CD4-positive, alpha-beta T cell treated with Interleukin-10 for 1 hour (primary cell): ENCODE measurements at regions not wholly inside any gene's neighbourhood (a gene's known extent, or its start where the extent isn't known, plus 50 kb on each side); places are given as distances from the start of the nearest gene placed in this dataset.

Source experiments
- DNase-seq: peaks from one replicate; pipeline ENCODE4 v3.0.0-alpha.2; 2020

DNA sequence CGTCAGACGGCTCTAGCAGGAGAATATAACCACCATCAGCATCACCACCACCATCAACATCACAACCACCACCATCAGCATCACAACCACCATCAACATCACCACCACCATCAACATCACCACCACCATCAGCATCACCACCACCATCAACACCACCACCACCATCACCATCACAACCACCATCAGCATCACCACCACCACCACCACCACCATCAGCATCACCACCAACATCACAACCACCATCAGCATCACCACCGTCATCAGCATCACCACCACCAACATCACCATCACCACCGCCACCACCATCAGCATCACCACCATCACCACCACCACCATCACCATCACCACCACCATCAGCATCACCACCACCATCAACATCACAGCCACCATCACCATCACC is 210.7 kb downstream of the C9orf50 start:
- no peak for DNase-seq

DNA sequence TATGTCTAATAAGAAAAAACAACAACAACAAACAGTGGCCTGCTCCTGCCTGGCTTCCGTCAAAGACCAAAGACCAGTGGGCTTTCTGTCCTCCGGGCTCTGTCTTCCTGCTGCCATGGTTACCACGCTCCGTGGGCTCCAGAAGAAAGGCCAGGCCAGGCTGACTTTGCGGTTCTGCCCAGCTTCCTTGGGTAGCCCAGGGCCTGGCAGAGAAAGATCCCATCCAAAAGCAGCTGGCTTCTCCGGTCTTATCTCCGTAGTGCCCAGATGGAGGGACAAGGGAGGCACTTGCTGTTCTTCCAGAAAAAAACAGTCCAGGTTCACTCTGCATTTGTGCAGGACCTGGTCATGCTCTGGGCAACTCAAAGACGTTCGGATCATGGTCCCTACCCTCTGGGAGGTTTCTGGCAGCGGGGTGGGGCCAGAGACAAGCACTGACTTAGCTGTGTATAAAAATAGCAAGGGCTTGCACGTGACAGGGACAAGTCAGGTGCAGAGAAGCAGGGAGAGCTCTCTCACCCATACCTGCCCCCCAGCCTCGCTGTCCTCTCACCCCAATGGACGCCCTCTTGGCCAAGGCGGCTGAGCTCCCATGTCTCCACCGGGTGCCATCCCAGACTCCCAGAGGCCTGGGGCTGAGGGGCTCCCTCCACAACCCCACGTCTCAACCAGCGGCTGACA is 212.2 kb downstream of the C9orf50 start:
- DNase-seq, result no peak

DNA sequence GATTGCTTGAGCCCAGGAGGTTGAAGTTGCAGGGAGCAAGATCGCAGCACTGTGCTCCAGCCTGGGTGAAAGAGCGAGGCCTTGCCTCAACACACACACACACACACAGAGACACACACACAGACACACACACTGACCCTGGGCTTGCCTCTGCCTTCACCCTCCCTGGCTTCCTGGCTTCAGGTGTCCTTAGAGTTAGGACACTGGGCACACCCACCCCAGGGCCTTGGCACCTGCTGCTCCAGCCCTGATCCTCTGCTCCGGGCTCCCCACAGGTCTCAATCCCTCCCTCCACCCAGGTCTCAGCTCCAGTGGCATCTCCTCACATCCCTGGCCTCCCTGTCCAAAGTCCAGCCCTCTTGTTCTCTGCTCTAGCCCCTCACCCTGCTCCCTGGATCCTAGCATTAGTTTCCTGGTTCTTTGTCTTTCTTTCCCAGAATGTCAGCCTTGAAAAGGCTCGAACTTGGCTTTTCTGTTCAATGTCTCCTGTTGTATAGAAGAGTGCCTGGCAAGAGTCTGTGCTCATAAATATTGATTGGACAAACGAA is 212.9 kb downstream of the C9orf50 start:
- no peak for DNase-seq

DNA sequence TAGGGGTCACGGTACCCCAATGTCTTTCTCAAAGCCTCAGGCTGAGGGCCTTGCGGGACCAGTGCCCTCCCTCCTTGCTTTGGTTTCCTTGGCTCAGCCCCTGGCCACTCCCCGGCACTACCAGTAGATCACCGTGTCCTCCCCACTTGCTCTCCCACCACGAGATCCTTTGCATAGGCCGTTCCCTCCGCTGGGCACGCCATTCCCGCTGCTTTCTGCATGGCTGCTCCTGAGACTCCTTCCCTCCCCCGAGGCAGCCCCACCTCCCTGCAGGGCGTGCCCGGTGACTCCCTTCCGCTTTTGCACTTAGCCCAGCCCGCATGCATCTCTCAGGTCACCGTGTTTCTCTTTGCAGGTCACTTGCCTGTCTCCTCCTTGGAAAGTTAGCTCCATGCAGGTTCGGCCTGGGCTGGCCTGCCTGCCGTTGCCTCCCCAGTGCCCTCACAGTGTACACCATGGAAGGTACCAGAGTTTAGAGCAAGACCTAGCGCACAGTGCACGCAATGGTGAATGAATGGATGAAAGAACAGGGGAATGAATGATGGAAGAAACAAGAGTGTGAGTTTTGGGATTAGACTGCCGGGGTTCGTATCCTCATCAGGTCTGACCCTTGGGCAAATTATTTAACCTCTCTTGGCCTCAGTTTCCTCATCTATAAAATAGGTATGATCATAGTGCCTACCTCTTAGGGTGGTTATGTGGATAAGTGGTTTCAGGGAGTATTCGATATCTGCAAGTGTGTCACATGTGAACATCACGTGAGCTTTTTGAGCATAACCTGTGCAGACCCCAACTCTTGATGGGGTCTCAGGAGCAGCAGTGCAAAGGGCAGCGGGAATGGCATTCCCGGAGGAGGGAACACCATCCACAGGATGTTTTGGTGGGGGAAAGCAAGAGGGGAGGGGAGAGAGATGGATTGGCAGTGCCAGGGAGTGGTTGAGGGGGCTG is 214.3 kb downstream of the C9orf50 start:
- DNase-seq, result no peak

DNA sequence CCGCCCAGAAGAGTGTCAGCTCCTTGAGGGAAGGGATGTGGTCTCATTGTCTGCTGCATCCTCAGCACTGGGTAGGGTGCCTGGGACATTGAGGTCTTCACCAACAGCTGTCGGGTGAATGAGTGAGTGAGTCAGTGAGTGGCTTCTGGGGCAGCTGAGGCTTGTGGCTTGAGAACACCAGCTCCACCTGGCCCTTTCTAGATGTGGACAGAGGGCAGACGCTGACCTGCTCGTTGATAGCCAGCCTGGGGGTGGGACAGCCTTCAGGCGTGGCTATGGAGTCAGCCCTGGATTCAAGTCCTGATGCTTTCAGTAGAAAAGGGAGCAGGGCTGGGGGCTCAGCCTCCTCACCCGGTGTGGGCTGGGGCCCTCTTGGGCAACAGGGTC is 215.1 kb downstream of the C9orf50 start:
- no peak for DNase-seq

GRCh38 chr9:129405089-129405826 is 215.6 kb downstream of the C9orf50 start:
- DNase-seq, result no peak

DNA sequence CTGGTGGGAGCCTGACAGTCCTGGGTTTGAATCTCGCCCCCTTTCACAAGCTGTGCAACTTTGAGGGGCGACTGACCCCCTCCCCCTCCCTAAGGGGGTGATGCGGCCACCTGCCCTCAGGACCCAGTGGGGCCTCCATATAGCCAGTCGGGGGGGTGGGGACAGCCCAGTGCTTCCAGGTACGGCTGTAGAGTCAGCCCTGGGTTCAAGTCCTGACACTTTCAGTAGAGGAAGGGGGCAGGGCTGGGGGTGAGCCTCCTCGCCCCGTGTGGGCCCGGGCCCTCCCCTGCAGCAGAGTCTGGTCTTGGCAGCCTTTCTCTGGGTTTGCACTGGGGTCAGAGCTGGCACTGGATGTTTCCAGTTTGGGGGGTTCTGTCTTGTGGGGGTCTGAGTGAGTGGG is 216.3 kb downstream of the C9orf50 start:
- no peak for DNase-seq

DNA sequence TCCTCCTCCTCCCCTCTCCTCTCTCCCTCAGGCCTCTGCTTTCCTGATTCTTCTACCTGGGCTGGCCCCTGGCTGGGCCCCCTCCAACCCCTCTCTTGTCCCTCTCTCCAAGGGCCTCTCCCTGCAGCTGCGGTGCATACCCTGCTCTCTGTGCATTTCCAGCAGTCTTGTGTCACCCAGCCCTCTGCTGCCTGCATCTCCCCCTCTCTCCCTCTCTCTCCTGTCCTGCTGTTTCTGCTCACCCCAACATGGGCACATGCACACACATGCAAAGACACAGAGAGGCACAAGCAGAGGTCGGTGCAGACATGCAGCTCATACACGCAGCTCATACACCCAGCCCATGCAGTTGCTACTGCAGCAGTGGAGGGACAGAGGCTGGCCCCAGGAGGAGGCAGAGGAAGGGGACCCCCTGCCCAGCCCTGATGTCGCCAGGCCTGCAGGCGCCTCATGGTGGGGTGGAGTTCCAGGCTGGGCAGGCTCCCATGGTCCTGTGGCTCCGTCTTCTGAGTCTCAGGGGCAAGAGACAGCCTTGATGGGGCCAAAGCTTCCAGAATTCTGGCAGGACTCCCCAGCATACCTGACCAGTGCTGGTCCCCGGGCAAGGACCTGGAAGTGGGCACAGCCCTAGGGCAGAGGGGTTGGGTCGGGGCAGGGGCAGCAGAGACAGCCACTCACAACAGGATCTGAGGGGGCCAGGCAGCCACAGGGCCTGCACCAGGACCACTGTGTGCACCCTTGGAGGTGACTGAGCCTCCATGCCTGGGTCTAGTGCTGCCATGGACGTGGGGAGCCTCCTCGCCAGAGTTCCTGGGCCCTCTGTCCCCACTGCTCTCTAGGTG is 216.9 kb downstream of the C9orf50 start:
- no peak for DNase-seq

DNA sequence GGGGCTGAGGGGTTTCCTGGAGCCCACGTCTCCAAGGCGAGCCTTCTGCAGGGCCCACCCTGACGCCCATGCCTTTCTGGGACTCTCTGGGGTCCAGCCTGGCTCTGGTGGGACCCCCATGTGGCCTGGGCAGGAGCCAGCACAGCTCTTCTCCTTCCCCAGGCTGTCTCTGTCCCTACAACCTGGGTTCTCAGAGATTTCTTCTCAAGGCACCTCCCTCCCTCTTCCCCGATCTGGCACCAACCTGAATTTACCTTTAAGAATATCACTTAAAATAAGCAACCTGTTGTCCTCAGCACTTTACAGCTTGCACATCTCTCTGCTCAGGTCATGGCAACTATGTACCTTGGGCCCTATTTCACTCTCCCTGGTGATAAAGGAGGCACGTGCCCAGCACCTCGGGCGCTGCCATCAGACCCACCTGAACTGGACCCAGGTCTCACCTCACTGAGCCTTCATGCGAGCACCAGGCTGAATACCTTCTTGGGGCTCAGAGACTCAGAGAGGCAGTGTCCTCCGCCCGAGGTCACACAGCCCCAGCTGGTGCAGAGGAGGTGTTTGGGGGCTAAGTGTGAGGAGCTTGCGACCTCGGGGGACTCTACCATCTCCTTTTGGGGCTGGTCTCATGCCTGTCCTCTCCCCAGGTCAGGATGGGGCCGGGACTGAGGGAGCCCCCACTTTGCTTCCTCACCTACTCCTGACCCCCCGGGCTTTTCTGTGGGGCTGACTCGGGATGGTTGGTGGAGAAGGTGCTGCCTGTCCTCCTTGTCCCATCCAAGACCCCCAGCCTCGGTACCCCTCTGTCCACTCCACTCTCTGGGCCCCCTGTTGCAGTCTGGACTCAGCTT is 217.7 kb downstream of the C9orf50 start:
- no peak for DNase-seq

- DNase-seq, result no peak
Measured at GRCh38 chr9:129402371-129402739, 218.5 kb downstream of the C9orf50 start.

DNA sequence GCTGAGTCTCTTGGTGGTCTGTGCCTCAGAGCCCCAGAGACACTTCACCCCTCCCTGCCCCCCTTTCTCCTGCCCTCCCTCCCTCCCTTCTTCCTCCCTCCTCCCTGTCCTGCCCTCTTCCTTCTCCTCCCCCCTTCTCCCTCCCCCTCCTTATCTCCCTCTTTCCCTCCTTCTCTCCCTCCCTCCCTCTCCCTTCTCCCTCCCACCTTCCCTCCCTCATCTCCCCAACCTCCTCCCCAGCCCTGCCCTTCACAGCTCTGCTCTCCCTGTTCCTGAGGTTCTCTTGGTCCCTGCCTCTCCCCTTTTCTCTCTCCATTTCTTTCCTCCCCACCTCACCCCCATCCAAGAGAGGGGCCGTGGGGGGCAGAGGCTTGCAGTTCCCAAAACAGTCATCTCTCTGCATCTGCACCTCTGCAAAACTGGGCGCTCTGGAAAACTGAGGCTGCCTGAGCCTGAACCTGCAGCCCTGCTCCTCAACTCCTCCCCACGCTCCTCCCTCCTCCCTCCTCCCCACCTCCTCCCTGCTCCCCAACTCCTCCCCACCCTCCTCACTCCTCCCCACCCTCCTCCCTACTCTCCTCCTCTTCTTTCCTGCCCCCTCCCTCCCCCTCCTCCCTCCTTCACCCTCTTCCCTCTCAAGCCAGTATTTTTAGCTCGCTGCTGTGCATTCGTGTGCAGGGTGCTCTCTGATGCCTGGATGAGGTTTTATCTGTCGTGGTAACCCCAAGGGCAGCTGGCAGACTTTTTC is 219.1 kb downstream of the C9orf50 start:
- DNase-seq, result no peak

GRCh38 chr9:129400971-129401622 is 219.8 kb downstream of the C9orf50 start:
- DNase-seq, result no peak

GRCh38 chr9:129400001-129400970 is 220.6 kb downstream of the C9orf50 start:
- no peak for DNase-seq

DNA sequence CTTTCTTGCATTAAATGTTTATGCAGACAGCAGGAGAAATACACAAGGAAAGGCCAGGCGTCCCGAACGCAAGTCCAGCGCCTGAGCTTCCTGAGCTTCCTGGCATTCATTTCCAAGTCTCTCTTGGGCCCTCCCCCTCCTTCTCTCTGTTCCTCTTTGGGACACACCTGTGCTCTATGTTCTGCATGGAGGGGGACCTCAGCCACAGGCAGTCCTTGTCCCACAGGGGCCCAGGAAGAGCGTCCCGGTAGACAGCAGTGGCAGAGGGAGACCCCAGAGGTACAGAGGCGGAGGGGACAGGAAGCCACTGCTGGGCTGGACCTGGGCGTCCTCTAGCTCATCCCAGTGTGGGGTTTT is 221.3 kb downstream of the C9orf50 start:
- DNase-seq, result no peak

- no peak for DNase-seq
Measured at GRCh38 chr9:129398961-129399633, 221.0 kb upstream of the IER5L start.

- DNase-seq, result no peak
Measured at GRCh38 chr9:129398101-129398960, 220.3 kb upstream of the IER5L start.

GRCh38 chr9:129397335-129397734 is 219.3 kb upstream of the IER5L start:
- no peak for DNase-seq
